Gastroesophageal sphincter (tissue), 4 donors: ENCODE measurements at regions not wholly inside any gene's neighbourhood (a gene's known extent, or its start where the extent isn't known, plus 50 kb on each side); places are given as distances from the start of the nearest gene placed in this dataset.

Experiments used
- ATAC-seq: fragments of 150-250 bp; one replicate; pipeline ENCODE4 v1.9.1; 2016; ENCODE audit warnings: mild to moderate bottlenecking, moderate library complexity
- H3K27ac ChIP-seq, 4 donors: fragments of 200-600 bp; sonication (generic) in 3 of 4; 1 replicate in 3 of 4; 2 replicates in 1 of 4; pipeline ENCODE4 v1.5.1; 2016 to 2019
- H3K27me3 ChIP-seq: fragments of 200-600 bp; sonication (generic); one replicate; pipeline ENCODE4 v1.5.1; 2019
- H3K36me3 ChIP-seq, 2 donors: fragments of 200-600 bp; sonication (generic); one replicate each; pipeline ENCODE4 v1.5.1; 2019; ENCODE audit warnings: control low read depth in 1 of 2
- H3K4me1 ChIP-seq, 3 donors: fragments of 200-600 bp; sonication (generic); 1 replicate in 2 of 3; 2 replicates in 1 of 3; pipeline ENCODE4 v1.5.1; 2016 to 2019; ENCODE audit warnings: control low read depth in 2 of 3
- H3K4me3 ChIP-seq, 2 donors: fragments of 200-600 bp; sonication (generic); one replicate each; pipeline ENCODE4 v1.5.1; 2019; ENCODE audit warnings: mild to moderate bottlenecking in 1 of 2, moderate library complexity in 1 of 2
- H3K9me3 ChIP-seq, 3 donors: fragments of 200-600 bp; sonication (generic); one replicate each; pipeline ENCODE4 v1.5.1; 2017 to 2019; ENCODE audit warnings: control low read depth in 2 of 3
- CTCF ChIP-seq, 4 experiments: fragments of 200-600 bp in 2 of 4; fragments of 450-650 bp in 2 of 4; sonication (generic) in 1 of 4; IDR thresholded peaks; one replicate each; pipeline ENCODE4 v1.5.1; 2017 to 2019; ENCODE audit warnings: antibody characterized with exemption in 4 of 4, mild to moderate bottlenecking in 2 of 4, moderate library complexity in 2 of 4
- EP300 ChIP-seq: sonication (generic); formaldehyde crosslinking; IDR thresholded peaks from one replicate; pipeline ENCODE4 v1.6.1; 2017; ENCODE audit warnings: antibody characterized with exemption, mild to moderate bottlenecking
- POLR2A ChIP-seq, 2 donors: fragments of 450-650 bp; IDR thresholded peaks; one replicate each; pipeline ENCODE4 v1.6.1; 2017; ENCODE audit warnings: antibody characterized with exemption in 2 of 2, mild to moderate bottlenecking in 2 of 2, moderate library complexity in 1 of 2
- POLR2AphosphoS5 ChIP-seq: sonication (generic); formaldehyde crosslinking; IDR thresholded peaks from one replicate; pipeline ENCODE4 v1.6.1; 2017; ENCODE audit warnings: antibody characterized with exemption
- WGBS, 2 donors: methylation state at CpG; one replicate each; pipeline ENCODE4 v1.1.5; 2018; ENCODE audit warnings: low coverage in 1 of 2; 5-methylcytosine and 5-hydroxymethylcytosine counted together

GRCh38 chrX:10072786-10073568 is 83.8 kb upstream of the CLCN4 start:
- Histone ChIP-seq H3K36me3 (peaks cover 0 to 7% of the 10 kb centered on the region in 2 donors), H3K27ac (no peak overlapping the region), H3K4me3 (no peak overlapping the region), H3K27me3 (no peaks in the 10 kb centered on the region), H3K4me1 (peaks cover 0 to 9% (median 0%) of the 10 kb centered on the region in 3 donors), H3K9me3 (no peaks in the 10 kb centered on the region)
- TF ChIP-seq POLR2AphosphoS5: no peak
- TF ChIP-seq EP300: no peak
- TF ChIP-seq CTCF (IDR thresholded peaks at IDR 0.05): no peak
- no peak for TF ChIP-seq POLR2A (IDR thresholded peaks at IDR 0.05)
- 64 to 91% methylated on average over 3 to 4 of the region's 4 CpGs for WGBS, 2 donors
- no peak for ATAC-seq

GRCh38 chrX:10073671-10074070 is 83.1 kb upstream of the CLCN4 start:
- no peak overlapping the region for H3K4me3 ChIP-seq
- H3K4me1 ChIP-seq: peaks cover 0 to 16% (median 0%) of the 10 kb centered on the region in 3 donors
- H3K27ac ChIP-seq: no peak overlapping the region
- ATAC-seq: no peak
- WGBS, 2 donors: 73 to 100% methylated on average over 1 of the region's 1 CpG
- no peaks in the 10 kb centered on the region for H3K27me3 ChIP-seq
- no peaks in the 10 kb centered on the region for H3K36me3 ChIP-seq
- no peaks in the 10 kb centered on the region for H3K9me3 ChIP-seq
- TF ChIP-seq POLR2A (IDR thresholded peaks at IDR 0.05): no peak
- no peak for TF ChIP-seq POLR2AphosphoS5
- TF ChIP-seq EP300: no peak
- no peak for TF ChIP-seq CTCF (IDR thresholded peaks at IDR 0.05)

- TF ChIP-seq CTCF (IDR thresholded peaks at IDR 0.05) (no peak), POLR2A (IDR thresholded peaks at IDR 0.05) (no peak), EP300 (no peak), POLR2AphosphoS5 (no peak)
- no peaks in the 10 kb centered on the region for H3K27me3 ChIP-seq
- H3K36me3 ChIP-seq: no peaks in the 10 kb centered on the region
- H3K27ac ChIP-seq: no peak overlapping the region
- H3K4me3 ChIP-seq: no peak overlapping the region
- no peaks in the 10 kb centered on the region for H3K9me3 ChIP-seq
- no peak for ATAC-seq
- H3K4me1 ChIP-seq: peaks cover 0 to 21% (median 0%) of the 10 kb centered on the region in 3 donors
- WGBS, 2 donors: 87 to 100% methylated on average over 1 to 3 of the region's 9 CpGs
Measured at GRCh38 chrX:10074241-10074941, 82.4 kb upstream of the CLCN4 start.

- no peak overlapping the region for H3K4me3 ChIP-seq
- H3K4me1 ChIP-seq: peaks cover 0 to 36% (median 0%) of the 10 kb centered on the region in 3 donors
- whole genome bisulfite sequencing, 2 donors: 100% methylated on average over 3 to 6 of the region's 7 CpGs
- H3K9me3 ChIP-seq: no peaks in the 10 kb centered on the region
- peak overlapping the region in 2 of 4 donors; percentile 19 to 68 for H3K27ac ChIP-seq
- ATAC-seq: no peak
- TF ChIP-seq POLR2AphosphoS5: no peak
- TF ChIP-seq EP300: no peak
- no peaks in the 10 kb centered on the region for H3K27me3 ChIP-seq
- H3K36me3 ChIP-seq: peaks cover 0 to 14% of the 10 kb centered on the region in 2 donors
Measured at GRCh38 chrX:10076765-10077164, 80.0 kb upstream of the CLCN4 start.

- Histone ChIP-seq H3K36me3 (peaks cover 0 to 14% of the 10 kb centered on the region in 2 donors), H3K9me3 (no peaks in the 10 kb centered on the region), H3K4me1 (peaks cover 0 to 45% (median 0%) of the 10 kb centered on the region in 3 donors), H3K4me3 (no peak overlapping the region), H3K27me3 (no peaks in the 10 kb centered on the region), H3K27ac (peak overlapping the region in 2 of 4 donors; percentile 68 to 69)
- 67 to 71% methylated on average over 1 to 7 of the region's 9 CpGs for WGBS, 2 donors
- no peak for ATAC-seq
- TF ChIP-seq EP300: no peak
- TF ChIP-seq CTCF (IDR thresholded peaks at IDR 0.05): no peak
- TF ChIP-seq POLR2A (IDR thresholded peaks at IDR 0.05): no peak
- no peak for TF ChIP-seq POLR2AphosphoS5
Measured at GRCh38 chrX:10077425-10078188, 79.2 kb upstream of the CLCN4 start.
